ENCODE measurements at regions not wholly inside any gene's neighbourhood (a gene's known extent, or its start where the extent isn't known, plus 50 kb on each side); places are given as distances from the start of the nearest gene placed in this dataset.

- TF ChIP-seq EZH2 (IDR thresholded peaks at IDR 0.05; ENCODE audit: borderline replicate concordance, insufficient read depth, low read depth, low read length, poor library complexity, severe bottlenecking) (no peak), CTCF (IDR thresholded peaks at IDR 0.05) (no peak)
These were observed 294.0 kb upstream of the ETAA1 start for GRCh38 chr2:67103157-67103556.
